Naive B cell (primary cell): ENCODE measurements at regions not wholly inside any gene's neighbourhood (a gene's known extent, or its start where the extent isn't known, plus 50 kb on each side); places are given as distances from the start of the nearest gene placed in this dataset.
A peak's percentile ranks its signal among the peaks of the same experiment; 100 is the strongest.
"Not testable (repeated sequence)": the region's sequence is repeated elsewhere in the genome, so short reads cannot be mapped to it uniquely, and the experiment has no call there.

Source experiments
- ATAC-seq, 2 donors: fragments of 150-1000 bp; cut with Tn5 transposase; 2 replicates each; pipeline ENCODE4 v1.10.0; 2021; ENCODE audit warnings: low read depth in 2 of 2, mild to moderate bottlenecking in 2 of 2, moderate library complexity in 2 of 2
- DNase-seq: peaks from one replicate; pipeline ENCODE4 v3.0.0; 2022
- H3K27ac Mint-ChIP-seq, 6 donors: one replicate each; pipeline ENCODE4 v1.8.0; 2020 to 2022; ENCODE audit warnings: mild to moderate bottlenecking in 6 of 6, mixed read lengths in 6 of 6, moderate library complexity in 5 of 6, inconsistent platforms in 2 of 6
- H3K27me3 Mint-ChIP-seq, 3 donors: one replicate each; pipeline ENCODE4 v1.8.0; 2021 to 2022; ENCODE audit warnings: mixed read lengths in 3 of 3, mild to moderate bottlenecking in 1 of 3
- H3K36me3 Mint-ChIP-seq, 2 donors: one replicate each; pipeline ENCODE4 v1.8.0; 2020 to 2022; ENCODE audit warnings: mixed read lengths in 2 of 2, inconsistent platforms in 1 of 2, mild to moderate bottlenecking in 1 of 2
- H3K4me1 Mint-ChIP-seq, 3 donors: one replicate each; pipeline ENCODE4 v1.8.0; 2020 to 2022; ENCODE audit warnings: mixed read lengths in 3 of 3, inconsistent platforms in 1 of 3, mild to moderate bottlenecking in 1 of 3, moderate library complexity in 1 of 3
- H3K4me3 Mint-ChIP-seq, 8 donors: one replicate each; pipeline ENCODE4 v1.8.0; 2020 to 2022; ENCODE audit warnings: mild to moderate bottlenecking in 8 of 8, mixed read lengths in 8 of 8, moderate library complexity in 8 of 8, inconsistent platforms in 2 of 8
- H3K9me3 Mint-ChIP-seq, 7 donors: one replicate each; pipeline ENCODE4 v1.8.0; 2020 to 2022; ENCODE audit warnings: mixed read lengths in 7 of 7, mild to moderate bottlenecking in 5 of 7, inconsistent platforms in 2 of 7, moderate library complexity in 1 of 7

- H3K36me3 Mint-ChIP-seq, result no peaks in the 10 kb centered on the region
- no peak overlapping the region for H3K27ac Mint-ChIP-seq
- no peaks in the 10 kb centered on the region for H3K4me1 Mint-ChIP-seq
- H3K4me3 Mint-ChIP-seq, result no peak overlapping the region
- DNase-seq (no peak), ATAC-seq (no peak)
- H3K9me3 Mint-ChIP-seq, result peaks cover 0 to 1% (median 0%) of the 10 kb centered on the region in 7 donors
- no peaks in the 10 kb centered on the region for H3K27me3 Mint-ChIP-seq
Observed at GRCh38 chr2:126238251-126238650, 417.7 kb upstream of the GYPC start.

- no peak for ATAC-seq
- H3K4me1 Mint-ChIP-seq, result no peaks in the 10 kb centered on the region
Observed at GRCh38 chr2:126239320-126239955, 416.5 kb upstream of the GYPC start.

GRCh38 chr2:126241001-126241400 lies 415.0 kb upstream of the GYPC start:
- H3K4me1 Mint-ChIP-seq, result no peaks in the 10 kb centered on the region
- ATAC-seq, result no peak
- no peak for DNase-seq
- no peaks in the 10 kb centered on the region for H3K9me3 Mint-ChIP-seq
- no peak overlapping the region for H3K27ac Mint-ChIP-seq
- no peak overlapping the region for H3K4me3 Mint-ChIP-seq
- H3K36me3 Mint-ChIP-seq, result no peaks in the 10 kb centered on the region
- no peaks in the 10 kb centered on the region for H3K27me3 Mint-ChIP-seq

More at GRCh38 chr2:126239320-126239955, 416.5 kb upstream of the GYPC start:
- Mint-ChIP-seq H3K4me3 (no peak overlapping the region), H3K36me3 (no peaks in the 10 kb centered on the region), H3K27ac (no peak overlapping the region), H3K9me3 (no peaks in the 10 kb centered on the region), H3K27me3 (no peaks in the 10 kb centered on the region)
- DNase-seq, result no peak

- Mint-ChIP-seq H3K27me3 (no peaks in the 10 kb centered on the region), H3K4me3 (no peak overlapping the region), H3K4me1 (no peaks in the 10 kb centered on the region), H3K36me3 (no peaks in the 10 kb centered on the region), H3K27ac (no peak overlapping the region), H3K9me3 (no peaks in the 10 kb centered on the region)
- DNase-seq (no peak), ATAC-seq (no peak)
Observed at GRCh38 chr2:126241411-126241810, 414.5 kb upstream of the GYPC start.

DNA sequence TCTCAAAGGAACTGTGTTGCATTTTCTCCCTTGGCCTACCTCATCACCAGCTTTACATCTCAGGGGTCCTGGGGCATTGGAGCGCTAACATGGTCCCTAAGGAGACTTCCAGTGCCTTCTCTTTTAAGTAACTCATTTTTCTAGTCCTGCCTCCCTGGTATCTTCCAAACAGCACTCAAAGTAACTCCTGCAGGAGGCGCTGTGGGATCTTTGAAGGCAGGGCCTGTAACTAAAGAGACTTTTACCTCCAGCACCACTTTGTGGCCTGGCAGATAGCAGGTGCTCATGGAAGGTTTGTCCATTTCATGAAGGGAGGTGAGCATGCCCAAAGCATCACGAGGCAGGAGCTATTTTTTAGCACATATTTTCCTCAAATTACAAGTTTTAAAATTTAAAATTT lies 411.0 kb upstream of the GYPC start:
- Mint-ChIP-seq H3K4me1 (no peaks in the 10 kb centered on the region), H3K4me3 (no peak overlapping the region), H3K9me3 (no peaks in the 10 kb centered on the region), H3K27ac (no peak overlapping the region), H3K36me3 (no peaks in the 10 kb centered on the region), H3K27me3 (peaks cover 0 to 11% (median 8%) of the 10 kb centered on the region in 3 donors)
- no peak for ATAC-seq
- DNase-seq, result no peak

GRCh38 chr2:126253669-126254068 lies 402.3 kb upstream of the GYPC start:
- ATAC-seq (no peak), DNase-seq (no peak)
- Mint-ChIP-seq H3K9me3 (peaks cover 0 to 7% (median 0%) of the 10 kb centered on the region in 7 donors), H3K27ac (no peak overlapping the region), H3K27me3 (peaks cover 0 to 7% (median 0%) of the 10 kb centered on the region in 3 donors), H3K4me3 (no peak overlapping the region), H3K36me3 (peaks cover 0 to 6% of the 10 kb centered on the region in 2 donors), H3K4me1 (no peaks in the 10 kb centered on the region)

- Mint-ChIP-seq H3K36me3 (no peaks in the 10 kb centered on the region), H3K27me3 (peaks cover 0 to 12% (median 3%) of the 10 kb centered on the region in 3 donors), H3K9me3 (peaks cover 0 to 3% (median 0%) of the 10 kb centered on the region in 7 donors), H3K27ac (no peak overlapping the region), H3K4me3 (no peak overlapping the region), H3K4me1 (no peaks in the 10 kb centered on the region)
- DNase-seq (no peak), ATAC-seq (no peak)
Observed at GRCh38 chr2:126264625-126265024, 391.3 kb upstream of the GYPC start.

GRCh38 chr2:126269911-126270310 lies 386.0 kb upstream of the GYPC start:
- H3K36me3 Mint-ChIP-seq, result no peaks in the 10 kb centered on the region
- H3K4me1 Mint-ChIP-seq, result no peaks in the 10 kb centered on the region
- DNase-seq (no peak), ATAC-seq (no peak)
- no peak overlapping the region for H3K4me3 Mint-ChIP-seq
- peaks cover 0 to 2% (median 0%) of the 10 kb centered on the region in 7 donors for H3K9me3 Mint-ChIP-seq
- H3K27ac Mint-ChIP-seq, result no peak overlapping the region
- H3K27me3 Mint-ChIP-seq, result peaks cover 0 to 6% (median 0%) of the 10 kb centered on the region in 3 donors

- Mint-ChIP-seq H3K4me1 (no peaks in the 10 kb centered on the region), H3K27me3 (peaks cover 0 to 6% (median 0%) of the 10 kb centered on the region in 3 donors), H3K9me3 (peaks cover 0 to 3% (median 2%) of the 10 kb centered on the region in 7 donors), H3K4me3 (no peak overlapping the region), H3K27ac (peak overlapping the region in 1 of 6 donors; percentile 2), H3K36me3 (no peaks in the 10 kb centered on the region)
- no peak for DNase-seq
- no peak for ATAC-seq
Observed at GRCh38 chr2:126270587-126270986, 385.4 kb upstream of the GYPC start.

GRCh38 chr2:126272401-126272800 lies 383.6 kb upstream of the GYPC start:
- no peaks in the 10 kb centered on the region for H3K4me1 Mint-ChIP-seq
- no peak for ATAC-seq
- H3K4me3 Mint-ChIP-seq, result no peak overlapping the region
- H3K27ac Mint-ChIP-seq, result no peak overlapping the region
- no peaks in the 10 kb centered on the region for H3K36me3 Mint-ChIP-seq
- H3K27me3 Mint-ChIP-seq, result no peaks in the 10 kb centered on the region
- no peak for DNase-seq
- peaks cover 0 to 8% (median 2%) of the 10 kb centered on the region in 7 donors for H3K9me3 Mint-ChIP-seq

GRCh38 chr2:126275098-126275497 lies 380.9 kb upstream of the GYPC start:
- peaks cover 0 to under 1% (median 0%) of the 10 kb centered on the region in 3 donors for H3K27me3 Mint-ChIP-seq
- H3K4me3 Mint-ChIP-seq, result no peak overlapping the region
- no peak overlapping the region for H3K27ac Mint-ChIP-seq
- H3K36me3 Mint-ChIP-seq, result no peaks in the 10 kb centered on the region
- ATAC-seq (no peak), DNase-seq (no peak)
- H3K9me3 Mint-ChIP-seq, result peaks cover 0 to 8% (median 2%) of the 10 kb centered on the region in 7 donors
- H3K4me1 Mint-ChIP-seq, result no peaks in the 10 kb centered on the region

- not testable (repeated sequence) for DNase-seq, H3K9me3 Mint-ChIP-seq, H3K4me1 Mint-ChIP-seq, H3K27me3 Mint-ChIP-seq, H3K36me3 Mint-ChIP-seq, ATAC-seq, H3K4me3 Mint-ChIP-seq, H3K27ac Mint-ChIP-seq
Observed at GRCh38 chr2:126276268-126276667, 379.7 kb upstream of the GYPC start.

DNA sequence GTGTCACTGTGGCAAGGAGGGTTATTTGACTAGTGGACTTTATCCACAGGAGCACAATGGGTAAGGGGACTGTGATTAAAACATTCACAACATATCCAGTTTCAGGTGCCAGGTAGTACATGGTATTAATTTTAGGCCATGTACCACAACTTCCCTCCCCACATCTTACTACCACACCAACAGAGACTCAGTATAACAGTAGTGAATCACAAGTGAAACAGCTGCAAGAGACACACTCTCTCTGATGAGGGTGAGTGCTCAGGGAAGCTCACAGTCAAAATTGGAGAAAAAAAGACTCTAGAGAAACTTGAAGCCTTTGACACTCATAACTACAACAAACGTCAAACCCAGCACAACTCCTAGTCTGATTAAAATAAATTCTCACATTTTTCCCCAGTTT lies 367.6 kb upstream of the GYPC start:
- H3K9me3 Mint-ChIP-seq, result peaks cover 0 to 4% (median 0%) of the 10 kb centered on the region in 7 donors
- H3K27ac Mint-ChIP-seq, result no peak overlapping the region
- ATAC-seq (no peak), DNase-seq (no peak)
- no peaks in the 10 kb centered on the region for H3K4me1 Mint-ChIP-seq
- H3K27me3 Mint-ChIP-seq, result no peaks in the 10 kb centered on the region
- no peak overlapping the region for H3K4me3 Mint-ChIP-seq
- H3K36me3 Mint-ChIP-seq, result no peaks in the 10 kb centered on the region

DNA sequence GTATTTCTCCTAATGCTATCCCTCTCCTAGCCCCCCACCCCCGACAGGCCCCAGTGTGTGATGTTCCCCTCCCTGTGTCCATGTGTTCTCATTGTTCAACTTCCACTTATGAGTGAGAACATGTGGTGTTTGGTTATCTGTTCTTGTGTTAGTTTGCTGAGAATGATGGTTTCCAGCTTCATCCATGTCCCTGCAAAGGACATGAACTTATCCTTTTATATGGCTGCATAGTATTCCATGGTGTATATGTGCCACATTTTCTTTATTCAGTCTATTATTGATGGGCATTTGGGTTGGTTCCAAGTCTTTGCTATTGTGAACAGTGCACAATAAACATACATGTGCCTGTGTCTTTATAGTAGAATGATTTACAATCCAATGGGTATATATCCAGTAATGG lies 362.0 kb upstream of the GYPC start:
- H3K9me3 Mint-ChIP-seq, H3K36me3 Mint-ChIP-seq, H3K4me1 Mint-ChIP-seq, H3K4me3 Mint-ChIP-seq, ATAC-seq, H3K27me3 Mint-ChIP-seq, H3K27ac Mint-ChIP-seq, DNase-seq: not testable (repeated sequence)
